IMR-90 (cell line): ENCODE measurements at regions not wholly inside any gene's neighbourhood (a gene's known extent, or its start where the extent isn't known, plus 50 kb on each side); places are given as distances from the start of the nearest gene placed in this dataset.

Source experiments
- ATAC-seq: fragments of 200-7000 bp; cut with Tn5 transposase; 2 replicates; pipeline ENCODE4 v1.9.1; 2020; ENCODE audit warnings: low read depth, mild to moderate bottlenecking, moderate library complexity
- BruUV-seq: library from RNA; stranded (reverse); fragments of 400-500 nt; replicated peaks from 2 replicates; lab custom pipeline; 2021; lab: Mats Ljungman, UMichigan
- CTCF ChIA-PET: fragments of 300-600 bp; formaldehyde crosslinking; extraction: SDS; loops from one replicate; lab custom pipeline; 2021; ENCODE audit warnings: antibody characterized with exemption; lab: Yijun Ruan, JAX
- POLR2A ChIA-PET: fragments of 300-600 bp; sonication (Branson Sonifier 250); formaldehyde crosslinking; loops from one replicate; lab custom pipeline; 2022; ENCODE audit warnings: antibody characterized with exemption; ENCODE audit not compliant: unreplicated experiment; lab: Charles Lee
- DNase-seq: peaks from one replicate; pipeline ENCODE4 v3.0.0; 2013
- H2AFZ ChIP-seq: replicated peaks from 2 replicates; pipeline ENCODE3; 2013; ENCODE audit warnings: low read length, mild to moderate bottlenecking; ENCODE audit not compliant: poor library complexity
- H2AK5ac ChIP-seq: 2 replicates; pipeline ENCODE4 v1.6.1; 2013; ENCODE audit warnings: low read depth, low read length, inconsistent platforms
- H2AK9ac ChIP-seq: replicated peaks from 2 replicates; pipeline ENCODE3; 2013; ENCODE audit warnings: mild to moderate bottlenecking, low read depth, low read length, moderate library complexity; ENCODE audit not compliant: poor library complexity
- H2BK120ac ChIP-seq: 2 replicates; pipeline ENCODE4 v1.6.1; 2013; ENCODE audit warnings: low read depth, low read length, inconsistent platforms
- H2BK15ac ChIP-seq: 3 replicates; pipeline ENCODE4 v1.6.1; 2013; ENCODE audit warnings: low read depth, low read length, inconsistent platforms
- H2BK20ac ChIP-seq: 2 replicates; pipeline ENCODE4 v1.6.1; 2013; ENCODE audit warnings: low read depth, mild to moderate bottlenecking, inconsistent platforms, low read length, moderate library complexity
- H2BK5ac ChIP-seq: 2 replicates; pipeline ENCODE4 v1.6.1; 2013; ENCODE audit warnings: mild to moderate bottlenecking, low read depth, low read length, inconsistent platforms; ENCODE audit not compliant: poor library complexity, severe bottlenecking
- H3K14ac ChIP-seq: replicated peaks from 2 replicates; pipeline ENCODE4 v1.6.1; 2013; ENCODE audit warnings: low read depth, low read length, inconsistent platforms
- H3K18ac ChIP-seq: 2 replicates; pipeline ENCODE4 v1.6.1; 2013; ENCODE audit warnings: low read depth, low read length, control low read depth
- H3K23ac ChIP-seq: 2 replicates; pipeline ENCODE4 v1.6.1; 2013; ENCODE audit warnings: low read depth, low read length, inconsistent platforms
- H3K27ac ChIP-seq: 2 replicates; pipeline ENCODE4 v1.5.1; 2013; ENCODE audit warnings: mild to moderate bottlenecking, control low read depth, low read length; ENCODE audit not compliant: insufficient read depth
- H3K27me3 ChIP-seq: 2 replicates; pipeline ENCODE4 v1.6.1; 2013; ENCODE audit warnings: low read length; ENCODE audit not compliant: control insufficient read depth, insufficient read depth
- H3K36me3 ChIP-seq: 2 replicates; pipeline ENCODE4 v1.6.1; 2013; ENCODE audit warnings: low read length, mixed read lengths; ENCODE audit not compliant: control insufficient read depth, insufficient read depth
- H3K4ac ChIP-seq: 2 replicates; pipeline ENCODE4 v1.6.1; 2013; ENCODE audit warnings: low read depth, low read length, inconsistent platforms
- H3K4me1 ChIP-seq: 2 replicates; pipeline ENCODE4 v1.6.1; 2013; ENCODE audit warnings: low read length, mixed read lengths; ENCODE audit not compliant: control insufficient read depth, insufficient read depth
- H3K4me2 ChIP-seq: 2 replicates; pipeline ENCODE4 v1.6.1; 2013; ENCODE audit warnings: low read depth, mild to moderate bottlenecking, control low read depth, low read length, moderate library complexity
- H3K4me3 ChIP-seq: 2 replicates; pipeline ENCODE4 v1.5.1; 2013; ENCODE audit warnings: low read depth, mild to moderate bottlenecking, control low read depth, low read length, moderate library complexity; ENCODE audit not compliant: insufficient read depth
- H3K56ac ChIP-seq: 2 replicates; pipeline ENCODE4 v1.6.1; 2013; ENCODE audit warnings: low read length, inconsistent platforms; ENCODE audit not compliant: insufficient read depth; ENCODE audit errors: extremely low read depth
- H3K79me1 ChIP-seq, 2 experiments: 2 replicates each; pipeline ENCODE4 v1.6.1; 2013; ENCODE audit warnings: low read length in 2 of 2, inconsistent platforms in 1 of 2, low read depth in 1 of 2
- H3K9ac ChIP-seq: 2 replicates; pipeline ENCODE4 v1.6.1; 2013; ENCODE audit warnings: low read depth, low read length, control low read depth
- H3K9me1 ChIP-seq: 2 replicates; pipeline ENCODE4 v1.6.1; 2013; ENCODE audit warnings: low read length, inconsistent platforms; ENCODE audit not compliant: insufficient read depth
- H3K9me3 ChIP-seq: 2 replicates; pipeline ENCODE4 v1.6.1; 2013; ENCODE audit warnings: low read length; ENCODE audit not compliant: control insufficient read depth, insufficient read depth
- H4K20me1 ChIP-seq: 2 replicates; pipeline ENCODE4 v1.6.1; 2013; ENCODE audit warnings: low read length, inconsistent platforms; ENCODE audit not compliant: insufficient read depth
- H4K5ac ChIP-seq: 2 replicates; pipeline ENCODE4 v1.6.1; 2013; ENCODE audit warnings: mild to moderate bottlenecking, low read depth, low read length, control low read depth
- H4K8ac ChIP-seq, 2 experiments: 2 replicates each; pipeline ENCODE4 v1.6.1; 2013; ENCODE audit warnings: low read depth in 2 of 2, low read length in 2 of 2, control low read depth in 1 of 2, inconsistent platforms in 1 of 2
- H4K91ac ChIP-seq: 2 replicates; pipeline ENCODE4 v1.6.1; 2013; ENCODE audit warnings: low read depth, low read length, inconsistent platforms; ENCODE audit not compliant: insufficient read depth
- RFX5 ChIP-seq: IDR thresholded peaks from 2 replicates; pipeline ENCODE4 v1.8.0; 2012; ENCODE audit warnings: low read depth, mild to moderate bottlenecking, low read length, moderate library complexity
- whole genome bisulfite sequencing, 2 experiments: methylation state at CpG; one replicate each; pipeline versions ENCODE4 v1.1.5 to v1.1.7; 2013; ENCODE audit warnings: missing lambda C conversion rate in 2 of 2; ENCODE audit not compliant: insufficient read length in 1 of 2; ENCODE audit errors: extremely low coverage in 2 of 2; 5-methylcytosine and 5-hydroxymethylcytosine counted together
- dilution Hi-C: fragments of 300-500 bp; cut with HindIII; formaldehyde crosslinking; loops from one replicate; pipeline ENCODE4 v1.14.3; 2018; ENCODE audit warnings: low sequenced_read_pairs; ENCODE audit not compliant: unreplicated experiment
- in situ Hi-C: fragments of 300-500 bp; cut with MboI; formaldehyde crosslinking; loops from 3 replicates; pipeline ENCODE4 v1.14.3; 2019; ENCODE audit warnings: low sequenced_read_pairs, inconsistent platforms, mixed read lengths
- intact Hi-C: fragments of 100-400 bp; cut with micrococcal nuclease; formaldehyde crosslinking; loops from 2 replicates; pipeline ENCODE4 v1.10.0; 2022

DNA sequence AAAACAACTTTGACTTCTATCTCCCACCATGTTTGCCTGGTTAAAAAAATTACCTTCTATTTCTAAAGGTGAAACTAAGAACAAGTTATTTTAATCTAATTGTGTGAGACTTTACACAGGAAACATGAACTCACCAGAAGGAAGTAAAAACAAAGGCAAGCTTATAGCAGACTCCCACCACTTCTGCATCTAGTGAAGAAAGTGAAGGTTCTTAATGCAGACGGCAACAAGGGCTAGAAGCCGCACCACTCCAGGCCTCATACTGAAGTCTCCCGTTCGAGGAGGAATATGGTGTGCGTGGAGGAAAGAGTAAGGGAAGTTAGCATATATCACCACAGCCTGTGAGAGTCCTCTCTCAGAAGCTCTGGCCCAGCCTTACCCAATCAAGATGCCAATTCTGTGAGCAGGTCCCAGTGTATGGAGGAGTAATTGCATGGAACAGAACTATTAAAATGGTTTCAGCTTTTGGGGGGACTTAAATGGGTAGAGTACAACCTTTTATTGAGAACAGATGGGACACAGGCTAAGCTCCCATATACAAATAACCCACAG lies 958.7 kb downstream of the BCL11A start:
- ATAC-seq (no peak), DNase-seq (no peak)
- Histone ChIP-seq H2BK120ac (no peak overlapping the region), H3K4me3 (no peak overlapping the region), H3K9me3 (peaks cover 4% of the 10 kb centered on the region; the same call in 1 of the 2 replicates), H3K79me1 (no peaks in the 10 kb centered on the region), H2BK20ac (no peak overlapping the region), H3K4me1 (no peaks in the 10 kb centered on the region), H2BK15ac (no peak overlapping the region), H2AK9ac (no peak overlapping the region), H2BK5ac (no peak overlapping the region), H3K23ac (no peak overlapping the region), H3K36me3 (no peaks in the 10 kb centered on the region), H3K56ac (no peak overlapping the region), H4K20me1 (no peaks in the 10 kb centered on the region), H3K27me3 (no peaks in the 10 kb centered on the region), H2AFZ (no peak overlapping the region), H3K14ac (no peak overlapping the region), H3K4me2 (no peak overlapping the region), H4K5ac (no peak overlapping the region), H3K9ac (no peak overlapping the region), H4K8ac (no peak overlapping the region), H3K18ac (no peak overlapping the region), H4K91ac (no peak overlapping the region), H3K4ac (no peak overlapping the region), H2AK5ac (no peak overlapping the region), H3K27ac (no peak overlapping the region), H3K9me1 (no peaks in the 10 kb centered on the region)
- in situ Hi-C loops: no loop called here
- no TSS peak for BruUV-seq
- ChIA-PET CTCF (no interaction called here), POLR2A (no interaction called here)
- intact Hi-C loops: no loop called here
- no peak for TF ChIP-seq RFX5
- dilution Hi-C loops: no loop called here
- no CpG with 5 or more reads among the region's 5 CpGs for WGBS, 2 experiments
